ENCODE measurements at regions not wholly inside any gene's neighbourhood (a gene's known extent, or its start where the extent isn't known, plus 50 kb on each side); places are given as distances from the start of the nearest gene placed in this dataset.

DNA sequence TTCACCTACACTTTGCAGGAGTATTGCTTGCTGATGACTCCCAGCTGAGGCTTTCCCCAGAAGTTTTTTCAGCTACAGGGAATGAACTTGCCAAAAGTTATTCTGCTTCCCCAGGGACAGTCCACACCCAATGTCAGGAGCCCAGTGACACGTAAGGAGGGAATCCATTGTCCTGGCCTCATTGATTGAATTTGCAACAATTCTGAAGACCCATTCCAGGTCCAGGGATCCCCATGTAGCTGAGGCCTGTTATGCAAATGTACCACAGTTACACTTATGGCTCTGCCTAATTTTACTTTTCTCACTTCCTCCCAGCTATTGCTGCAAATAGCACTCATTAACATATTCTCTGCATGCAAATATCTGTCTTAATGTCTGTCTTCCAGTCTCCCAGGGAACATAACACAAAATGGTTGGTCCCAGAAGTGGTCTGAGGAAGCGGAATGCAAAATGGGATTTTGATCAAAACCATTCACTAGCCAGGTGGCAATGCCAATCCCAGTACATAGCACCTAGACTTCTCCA is 113.7 kb upstream of the ACTRT1 start:
- no peaks in the 10 kb centered on the region for H3K4me1 ChIP-seq
- no peak overlapping the region for H2AFZ ChIP-seq (replicated peaks)
- H3F3A ChIP-seq (ENCODE audit: low read depth), result no peaks in the 10 kb centered on the region
- no peak for DNase-seq (ENCODE audit: low spot score)
- H4K20me1 ChIP-seq (ENCODE audit: low read depth), result no peaks in the 10 kb centered on the region
- H3K4me1 Mint-ChIP-seq, result no peaks in the 10 kb centered on the region
- no peaks in the 10 kb centered on the region for H3K79me2 ChIP-seq (ENCODE audit: low read depth)
- H3K36me3 ChIP-seq, result no peaks in the 10 kb centered on the region
- H3K27ac Mint-ChIP-seq, result no peak overlapping the region
- no peaks in the 10 kb centered on the region for H3K9me3 Mint-ChIP-seq
- H3K4me3 Mint-ChIP-seq, result no peak overlapping the region
- H3K36me3 Mint-ChIP-seq, result no peaks in the 10 kb centered on the region
- no peak overlapping the region for H3K27ac ChIP-seq
- H3K4me3 ChIP-seq, result no peak overlapping the region
- no peaks in the 10 kb centered on the region for H3K27me3 ChIP-seq
- H3K9ac ChIP-seq, result no peak overlapping the region
- H3K9me3 ChIP-seq (ENCODE audit: low read depth), result peaks cover 2% of the 10 kb centered on the region
- TF ChIP-seq CTCF (IDR thresholded peaks at IDR 0.05) (no peak), EZH2phosphoT487 (IDR thresholded peaks at IDR 0.05) (no peak), EZH2 (IDR thresholded peaks at IDR 0.05) (no peak)
- no peaks in the 10 kb centered on the region for H3K27me3 Mint-ChIP-seq (ENCODE audit: insufficient read depth, low read depth)
- H3K4me2 ChIP-seq, result no peak overlapping the region

- H2AFZ ChIP-seq (replicated peaks), result no peak overlapping the region
- no peak overlapping the region for H3K4me3 Mint-ChIP-seq
- no peaks in the 10 kb centered on the region for H3K27me3 ChIP-seq
- no peak for TF ChIP-seq EZH2phosphoT487 (IDR thresholded peaks at IDR 0.05)
- no peak for TF ChIP-seq EZH2 (IDR thresholded peaks at IDR 0.05)
- TF ChIP-seq CTCF (IDR thresholded peaks at IDR 0.05), result no peak
- no peaks in the 10 kb centered on the region for H4K20me1 ChIP-seq (ENCODE audit: low read depth)
- peaks cover 19% of the 10 kb centered on the region for H3K9me3 ChIP-seq (ENCODE audit: low read depth)
- H3K36me3 ChIP-seq, result no peaks in the 10 kb centered on the region
- no peaks in the 10 kb centered on the region for H3K4me1 ChIP-seq
- H3K4me3 ChIP-seq, result no peak overlapping the region
- no peaks in the 10 kb centered on the region for H3K79me2 ChIP-seq (ENCODE audit: low read depth)
- no peak overlapping the region for H3K27ac Mint-ChIP-seq
- H3K27ac ChIP-seq, result no peak overlapping the region
- no peak overlapping the region for H3K9ac ChIP-seq
- no peak overlapping the region for H3K4me2 ChIP-seq
- peaks cover 34% of the 10 kb centered on the region for H3K9me3 Mint-ChIP-seq
- no peaks in the 10 kb centered on the region for H3K36me3 Mint-ChIP-seq
- H3F3A ChIP-seq (ENCODE audit: low read depth), result no peaks in the 10 kb centered on the region
- H3K4me1 Mint-ChIP-seq, result no peaks in the 10 kb centered on the region
- no peak for DNase-seq (ENCODE audit: low spot score)
- H3K27me3 Mint-ChIP-seq (ENCODE audit: insufficient read depth, low read depth), result no peaks in the 10 kb centered on the region
These were observed 104.0 kb upstream of the ACTRT1 start for GRCh38 chrX:128156204-128156603.

- no peaks in the 10 kb centered on the region for H3K4me1 Mint-ChIP-seq
- H2AFZ ChIP-seq (replicated peaks), result no peak overlapping the region
- no peaks in the 10 kb centered on the region for H3K27me3 ChIP-seq
- no peak for DNase-seq (ENCODE audit: low spot score)
- peaks cover 3% of the 10 kb centered on the region for H3K27me3 Mint-ChIP-seq (ENCODE audit: insufficient read depth, low read depth)
- no peaks in the 10 kb centered on the region for H3K36me3 ChIP-seq
- no peak overlapping the region for H3K27ac ChIP-seq
- H3F3A ChIP-seq (ENCODE audit: low read depth), result no peaks in the 10 kb centered on the region
- no peak overlapping the region for H3K27ac Mint-ChIP-seq
- H3K4me3 Mint-ChIP-seq, result no peak overlapping the region
- no peak overlapping the region for H3K9ac ChIP-seq
- H3K9me3 ChIP-seq (ENCODE audit: low read depth), result peaks cover 10% of the 10 kb centered on the region
- peaks cover 6% of the 10 kb centered on the region for H3K9me3 Mint-ChIP-seq
- no peaks in the 10 kb centered on the region for H3K4me1 ChIP-seq
- H4K20me1 ChIP-seq (ENCODE audit: low read depth), result no peaks in the 10 kb centered on the region
- H3K4me2 ChIP-seq, result no peak overlapping the region
- H3K4me3 ChIP-seq, result no peak overlapping the region
- no peak for TF ChIP-seq EZH2 (IDR thresholded peaks at IDR 0.05)
- no peak for TF ChIP-seq CTCF (IDR thresholded peaks at IDR 0.05)
- TF ChIP-seq EZH2phosphoT487 (IDR thresholded peaks at IDR 0.05), result no peak
- no peaks in the 10 kb centered on the region for H3K36me3 Mint-ChIP-seq
- no peaks in the 10 kb centered on the region for H3K79me2 ChIP-seq (ENCODE audit: low read depth)
These were observed 90.5 kb upstream of the ACTRT1 start for GRCh38 chrX:128142745-128143144.
